GM21528 (cell line): ENCODE measurements at regions not wholly inside any gene's neighbourhood (a gene's known extent, or its start where the extent isn't known, plus 50 kb on each side); places are given as distances from the start of the nearest gene placed in this dataset.

Experiments
- ATAC-seq: cut with Tn5 transposase; IDR thresholded peaks from one replicate; pipeline ENCODE4 v1.9.1; 2021; ENCODE audit warnings: mild to moderate bottlenecking, moderate library complexity; ENCODE audit not compliant: unreplicated experiment, low FRiP score

DNA sequence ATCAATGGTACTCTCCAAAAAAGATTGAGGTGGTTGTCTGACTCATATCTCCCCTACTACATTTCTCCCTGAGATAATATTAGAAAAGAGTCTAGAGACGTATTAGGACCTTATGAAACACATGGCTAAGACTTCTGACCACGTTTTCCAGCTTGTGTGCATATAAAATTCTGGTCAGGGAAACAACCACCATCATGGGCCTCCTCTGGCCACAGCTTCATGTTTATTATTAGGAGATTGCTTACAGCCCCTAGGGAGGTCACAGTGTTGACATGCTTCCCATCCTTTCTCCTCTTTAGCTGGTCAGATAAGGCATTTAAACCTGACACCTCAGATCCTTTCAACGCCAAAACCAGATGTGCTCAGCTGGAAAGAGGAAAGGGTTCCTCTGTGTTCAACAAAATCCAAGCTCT, 620.2 kb downstream of the PLPP3 start:
- ATAC-seq = no peak

DNA sequence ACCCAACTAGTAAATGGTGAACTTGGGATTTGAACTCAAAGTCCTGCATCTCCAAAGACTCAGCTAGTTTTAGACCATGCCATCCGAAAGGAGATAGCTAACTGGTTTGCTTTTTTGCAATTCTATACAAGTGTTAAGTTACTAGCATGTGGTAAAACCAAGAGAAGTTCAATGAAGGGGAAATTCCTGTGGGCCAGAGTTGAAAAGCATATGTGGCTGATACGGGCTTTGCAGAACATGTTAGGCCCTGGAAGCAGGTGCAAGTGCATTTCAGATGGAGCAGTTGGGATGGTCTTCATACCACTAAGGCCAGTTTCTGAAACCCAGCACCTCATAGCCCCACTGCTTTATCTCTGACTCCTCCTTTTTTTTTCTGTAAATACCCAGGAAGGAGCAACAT, 620.9 kb downstream of the PLPP3 start:
- ATAC-seq = no peak

DNA sequence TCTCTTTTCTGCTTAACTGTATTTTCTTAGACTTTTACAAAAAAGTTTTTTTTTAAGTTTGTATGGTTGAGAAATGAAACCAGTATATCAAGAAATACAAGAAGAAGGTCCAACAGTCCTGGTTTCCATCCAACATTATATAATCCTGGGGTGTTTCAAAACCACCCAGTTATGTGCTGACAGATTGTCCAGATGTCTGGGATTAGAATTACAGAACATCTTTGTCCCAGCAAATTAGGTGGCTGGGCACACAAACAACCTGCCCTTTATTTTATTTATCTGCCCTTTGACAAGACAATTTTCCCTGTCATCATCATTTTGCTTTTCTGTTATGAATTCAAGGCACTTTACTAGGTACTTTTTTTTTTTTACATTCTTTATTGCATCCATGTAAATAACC, 622.1 kb downstream of the PLPP3 start:
- ATAC-seq = no peak

DNA sequence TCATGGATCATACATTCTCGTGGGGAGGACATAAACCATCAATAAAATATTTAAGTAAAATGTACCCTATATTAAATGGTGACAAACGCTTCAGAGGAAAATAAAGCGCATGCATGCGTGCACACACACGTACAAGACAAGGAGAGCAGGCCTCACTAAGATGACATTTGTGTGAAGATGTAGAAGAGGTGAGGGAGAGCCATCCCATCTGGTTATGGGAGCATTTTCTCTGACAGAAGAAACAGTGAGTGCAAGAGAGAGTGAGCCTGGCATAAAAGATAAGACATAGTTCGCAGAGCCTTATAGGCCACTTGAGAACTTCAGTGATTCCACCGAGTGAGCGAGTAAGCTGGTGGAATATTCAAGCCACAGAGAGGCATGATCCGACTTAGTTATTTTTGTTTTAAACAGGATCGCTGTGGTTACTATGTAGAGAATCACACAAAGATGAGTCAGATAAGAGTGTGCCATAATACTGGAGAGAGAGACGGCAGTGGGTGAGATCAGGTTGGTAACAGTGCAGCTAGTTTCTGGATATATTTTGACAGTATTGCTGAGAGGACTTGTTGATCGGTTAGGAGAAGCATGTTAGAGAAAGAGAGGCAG, 624.2 kb downstream of the PLPP3 start:
- ATAC-seq = no peak

DNA sequence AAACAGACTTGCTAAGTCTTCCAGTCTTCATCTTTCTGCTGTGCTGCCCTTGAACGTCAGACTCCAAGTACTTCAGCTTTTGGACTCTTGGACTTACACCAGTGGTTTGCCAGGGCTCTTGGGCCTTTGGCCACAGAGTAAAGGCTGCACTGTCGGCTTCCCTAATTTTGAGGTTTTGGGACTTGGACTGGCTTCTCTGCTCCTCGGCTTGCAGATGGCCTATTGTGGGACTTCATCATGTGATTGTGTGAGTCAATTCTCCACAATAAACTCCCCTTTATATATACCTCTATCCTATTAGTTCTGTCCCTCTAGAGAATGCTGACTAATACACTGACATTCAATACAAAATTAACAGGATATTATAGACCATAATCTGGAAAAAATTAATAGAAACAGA, 628.1 kb downstream of the PLPP3 start:
- no peak for ATAC-seq

DNA sequence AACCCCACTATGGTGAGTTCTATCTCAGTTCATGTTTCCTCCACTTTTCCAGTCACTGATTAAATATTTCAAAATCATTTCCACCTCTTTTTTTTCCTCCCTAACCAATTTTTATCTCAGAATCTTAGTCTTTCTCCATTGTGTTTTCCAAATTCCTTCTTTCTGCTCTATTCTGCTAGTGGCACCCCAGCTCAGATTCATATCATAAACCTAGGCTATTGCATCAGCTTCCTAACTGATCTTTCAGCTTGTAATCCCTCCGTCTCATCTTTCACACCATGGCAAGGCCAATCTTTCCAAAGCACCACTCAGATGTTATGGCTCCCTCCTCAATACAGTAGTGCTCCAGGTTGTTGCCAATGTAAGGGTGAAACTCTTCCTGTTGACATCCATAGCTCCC, 631.9 kb downstream of the PLPP3 start:
- ATAC-seq = no peak

DNA sequence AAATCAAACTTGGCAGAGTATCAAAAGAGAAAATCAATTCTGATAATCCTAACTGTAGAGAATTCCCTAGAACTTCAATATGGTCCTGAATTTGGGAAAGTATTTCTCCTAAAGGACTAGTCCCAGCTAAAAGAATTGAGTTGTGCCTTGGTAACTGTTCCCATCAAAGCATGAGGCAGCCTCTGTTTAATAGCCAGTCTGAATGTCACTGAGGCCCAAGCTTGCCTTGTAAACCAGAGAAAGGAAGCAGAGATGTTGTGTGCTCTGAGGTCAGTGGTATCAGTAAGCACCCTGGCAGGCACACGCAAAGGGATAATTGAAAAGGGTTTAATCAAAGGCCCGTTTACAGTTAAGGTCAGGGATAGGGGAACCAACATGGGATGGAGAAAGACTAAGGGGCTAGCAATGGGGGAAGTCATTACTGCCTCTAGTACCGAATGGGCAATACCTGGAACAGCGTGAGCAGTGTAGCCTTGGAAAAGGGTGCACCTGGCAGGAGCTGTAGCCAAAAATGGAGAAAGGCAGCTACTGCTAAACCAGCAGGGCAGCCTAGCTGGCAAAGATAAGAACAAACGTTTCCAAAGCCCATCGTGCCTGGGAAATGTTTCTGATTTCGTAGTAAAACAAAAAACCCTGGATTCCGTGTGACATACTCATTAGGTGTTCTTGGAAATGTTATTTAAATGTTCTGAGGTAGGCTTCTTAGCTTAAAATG, 635.5 kb downstream of the PLPP3 start:
- ATAC-seq = no peak

DNA sequence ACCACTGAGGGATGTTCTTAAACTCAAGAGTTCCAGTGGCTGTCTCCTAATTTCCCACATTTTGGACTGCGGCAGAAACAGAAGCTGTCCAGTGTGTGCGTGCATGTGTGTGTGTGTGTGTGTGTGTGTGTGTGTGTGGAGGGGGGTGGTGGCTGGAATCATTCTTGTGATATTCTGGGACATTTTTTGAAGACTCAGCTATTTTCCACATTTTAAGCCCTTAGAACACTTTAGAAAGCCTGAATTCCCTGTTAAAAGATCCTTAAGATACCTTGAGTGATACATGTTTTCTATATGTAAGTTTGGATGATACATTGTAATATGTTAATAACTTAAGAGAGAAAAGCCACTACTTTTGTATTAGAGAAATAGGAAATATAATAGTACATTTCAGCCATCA, 636.4 kb downstream of the PLPP3 start:
- no peak for ATAC-seq

DNA sequence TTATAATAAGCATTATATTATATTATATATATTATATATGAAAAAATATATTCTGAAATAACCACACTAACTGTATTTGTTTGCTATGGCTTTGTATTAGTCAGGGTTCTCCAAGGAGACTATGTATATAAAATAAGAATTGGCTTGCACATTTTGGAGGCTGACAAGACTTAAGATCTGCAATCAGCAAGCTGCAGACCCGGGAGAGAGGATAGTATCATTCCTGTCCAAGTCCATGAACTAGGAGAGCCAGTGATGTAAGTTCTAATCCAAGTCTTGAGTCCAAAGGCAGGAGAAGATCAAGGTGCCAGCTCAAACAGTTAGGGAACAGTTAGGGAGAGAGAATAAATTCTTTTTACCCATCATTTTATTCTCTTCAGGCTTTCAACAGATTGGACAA, 639.5 kb downstream of the PLPP3 start:
- no peak for ATAC-seq

DNA sequence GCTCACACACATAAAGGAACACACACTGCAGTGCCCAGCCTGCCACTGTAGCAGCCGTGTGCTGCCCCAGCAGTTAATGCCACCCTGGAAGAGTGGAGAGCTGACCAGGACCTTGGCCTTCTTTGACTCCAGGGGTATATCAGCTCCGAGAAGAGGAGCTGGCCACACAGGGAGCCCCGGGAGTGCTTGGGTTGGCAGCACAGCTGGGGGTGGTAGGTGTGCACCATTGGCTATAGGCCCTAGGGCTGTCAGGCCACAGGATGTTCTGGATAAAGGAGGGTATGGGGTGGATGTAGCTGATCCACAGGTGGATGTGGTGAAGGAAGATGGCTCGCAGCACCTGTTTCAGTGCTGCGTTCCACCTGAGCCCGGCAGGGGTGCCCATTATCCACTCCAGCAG, 640.5 kb downstream of the PLPP3 start:
- ATAC-seq = no peak

DNA sequence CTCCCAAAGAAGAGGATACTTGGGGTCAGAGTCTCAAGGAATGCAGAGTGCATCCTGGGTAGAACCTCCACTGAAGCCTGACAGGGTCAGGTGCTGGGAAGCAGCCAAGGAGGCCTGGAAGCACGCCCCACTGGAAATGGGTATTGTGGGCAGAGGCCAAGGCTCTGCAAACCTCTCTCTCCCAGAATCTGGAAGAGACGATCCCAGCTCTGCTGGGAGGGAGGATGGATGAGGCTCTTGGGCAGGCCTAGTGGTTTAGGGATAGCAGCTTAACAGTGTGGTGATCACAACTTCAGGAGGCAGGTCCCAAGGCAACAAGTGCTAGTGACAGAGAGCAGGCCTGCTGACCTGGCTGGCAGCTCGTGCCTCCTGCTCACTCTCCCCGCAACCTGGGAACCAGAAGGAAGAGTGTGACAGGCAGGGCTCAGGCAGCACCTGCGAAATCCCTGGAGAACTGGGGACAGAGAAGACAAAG, 641.0 kb downstream of the PLPP3 start:
- no peak for ATAC-seq

DNA sequence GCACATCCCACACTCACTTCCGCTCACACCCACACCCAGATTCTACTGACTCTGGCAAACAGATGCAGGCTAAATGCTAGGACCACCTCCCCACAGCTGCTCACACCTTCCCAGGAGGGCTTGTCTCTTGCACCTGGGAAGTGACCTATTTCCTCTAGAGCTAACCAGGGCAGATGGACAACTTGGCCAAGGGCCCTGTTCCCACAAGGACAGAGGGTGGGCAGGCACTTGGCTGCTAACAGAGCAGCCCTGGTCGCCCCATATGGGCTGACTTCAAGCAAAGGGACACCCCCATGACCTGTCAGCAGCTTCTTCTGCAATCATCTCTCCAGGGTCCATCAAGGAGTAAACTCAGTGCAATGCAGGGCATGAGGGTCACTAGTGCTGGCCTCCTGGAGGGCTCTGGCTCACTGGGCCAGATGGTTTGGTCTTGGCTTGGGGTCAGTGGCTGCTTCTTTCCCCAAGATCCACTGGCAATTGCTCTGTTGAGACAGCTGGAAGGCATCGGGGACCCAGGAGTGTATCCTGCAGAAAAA, 641.5 kb downstream of the PLPP3 start:
- no peak for ATAC-seq

DNA sequence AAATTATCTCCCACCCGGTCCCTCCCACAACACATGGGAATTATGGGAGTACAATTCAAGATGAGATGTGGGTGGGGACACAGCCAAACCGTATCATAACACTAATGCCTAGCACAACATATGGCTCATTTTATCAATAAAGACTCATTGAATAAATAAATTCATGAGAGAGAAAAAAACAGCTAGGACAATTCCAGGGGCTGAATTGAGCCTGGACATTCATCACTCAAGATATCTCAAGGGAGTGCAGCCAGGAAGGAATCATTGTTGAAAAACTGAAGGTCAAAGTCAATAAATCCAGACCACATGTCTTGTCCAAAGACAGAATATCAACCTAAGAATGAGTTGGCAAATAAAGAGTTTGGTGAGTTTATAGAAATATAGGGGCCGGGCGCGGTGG, 644.1 kb downstream of the PLPP3 start:
- no peak for ATAC-seq

DNA sequence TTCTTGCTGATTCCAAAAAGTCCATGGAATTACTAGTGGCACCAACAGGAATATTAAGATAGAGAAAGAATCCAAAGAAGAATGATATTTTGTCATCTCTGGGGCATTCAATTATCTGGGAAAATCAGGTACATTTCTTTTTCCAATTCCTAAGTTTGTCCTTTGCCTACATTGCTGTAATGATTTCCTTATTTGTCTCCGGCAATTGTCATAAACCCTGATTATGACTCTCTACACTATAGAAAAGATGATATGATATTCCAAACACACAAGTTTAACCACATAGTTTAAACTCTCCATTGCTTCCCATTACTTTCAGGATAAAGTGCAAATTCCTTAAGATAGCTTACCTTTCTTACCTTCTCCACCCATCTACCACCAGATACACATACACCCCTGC, 647.0 kb downstream of the PLPP3 start:
- ATAC-seq = no peak

DNA sequence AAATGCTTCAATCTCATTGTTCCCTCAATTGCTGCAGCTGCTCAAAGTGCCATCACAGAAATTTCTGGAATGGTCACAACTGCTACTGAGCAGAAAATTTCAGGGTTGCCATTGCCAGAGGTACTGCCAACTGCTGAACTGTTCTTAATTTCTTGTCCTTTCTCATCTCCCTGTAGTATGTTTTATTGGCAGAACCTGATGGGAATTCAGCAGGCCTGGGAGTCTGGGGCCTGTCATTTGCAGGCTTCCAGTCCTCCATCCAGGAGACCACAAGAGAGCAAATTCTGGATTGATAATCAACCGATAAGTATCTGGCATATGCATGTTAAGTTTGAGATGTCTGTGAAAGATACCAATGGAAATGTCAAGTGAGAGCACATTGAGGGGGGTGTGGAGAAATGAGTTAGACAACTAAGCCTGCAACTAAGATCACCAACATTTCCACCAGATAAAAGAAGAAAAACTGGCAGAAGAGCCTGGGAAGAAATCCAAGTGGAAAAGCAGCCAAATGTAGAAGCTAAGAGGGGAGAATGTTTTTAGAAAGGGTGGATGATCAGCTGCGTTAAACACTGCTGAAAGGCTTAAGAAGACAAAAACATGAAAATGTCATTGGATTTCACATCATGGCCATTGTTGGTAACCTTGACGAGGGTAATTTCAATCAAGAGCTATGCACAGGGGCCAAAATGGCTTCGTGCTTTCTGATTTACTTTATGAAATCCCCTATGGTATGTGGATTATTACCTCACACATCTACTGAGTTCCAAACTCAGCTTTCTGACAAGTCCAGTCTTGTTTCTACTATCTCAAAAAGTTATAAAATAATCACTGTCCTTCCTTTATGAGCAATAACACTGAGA, 648.1 kb downstream of the PLPP3 start:
- ATAC-seq = no peak

DNA sequence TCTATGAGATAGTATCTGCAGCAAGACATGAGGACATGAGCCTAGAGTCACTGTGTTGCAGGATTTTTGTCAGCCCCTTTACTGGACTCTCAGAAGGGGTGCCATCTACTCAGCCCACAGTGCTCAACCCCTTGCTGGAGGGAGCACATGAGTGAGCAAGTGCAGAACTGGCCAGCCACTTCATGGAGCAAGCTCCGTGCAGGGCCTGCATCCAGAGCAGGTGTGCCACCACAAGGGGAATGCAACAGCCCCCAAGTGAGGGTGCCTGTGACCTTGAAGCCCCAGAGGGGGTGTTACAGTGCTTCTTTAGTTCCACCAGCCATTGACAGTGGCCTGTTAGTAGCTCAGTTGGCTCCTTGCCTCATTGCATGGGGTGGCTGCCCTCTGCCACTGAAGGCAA, 649.7 kb downstream of the PLPP3 start:
- ATAC-seq = no peak

DNA sequence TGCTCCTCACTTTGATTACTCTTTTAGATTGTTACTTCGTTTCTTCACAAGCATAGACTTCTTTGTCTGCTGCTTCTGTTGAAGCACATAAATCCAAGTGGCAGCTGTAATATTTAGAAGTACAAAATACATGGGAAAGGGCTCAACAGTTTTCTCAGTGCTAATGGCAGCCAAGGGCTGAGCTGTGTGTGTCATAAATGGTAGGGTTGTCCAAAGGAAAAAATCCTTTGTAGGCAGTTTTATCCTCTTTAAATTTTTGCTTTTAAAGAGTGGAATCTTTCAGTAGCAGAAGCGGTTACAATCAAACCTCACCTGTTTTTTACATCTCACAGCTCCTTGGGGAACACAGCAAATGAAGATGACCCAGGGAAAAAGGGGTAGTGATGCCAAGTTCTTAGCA, 650.8 kb downstream of the PLPP3 start:
- no peak for ATAC-seq

DNA sequence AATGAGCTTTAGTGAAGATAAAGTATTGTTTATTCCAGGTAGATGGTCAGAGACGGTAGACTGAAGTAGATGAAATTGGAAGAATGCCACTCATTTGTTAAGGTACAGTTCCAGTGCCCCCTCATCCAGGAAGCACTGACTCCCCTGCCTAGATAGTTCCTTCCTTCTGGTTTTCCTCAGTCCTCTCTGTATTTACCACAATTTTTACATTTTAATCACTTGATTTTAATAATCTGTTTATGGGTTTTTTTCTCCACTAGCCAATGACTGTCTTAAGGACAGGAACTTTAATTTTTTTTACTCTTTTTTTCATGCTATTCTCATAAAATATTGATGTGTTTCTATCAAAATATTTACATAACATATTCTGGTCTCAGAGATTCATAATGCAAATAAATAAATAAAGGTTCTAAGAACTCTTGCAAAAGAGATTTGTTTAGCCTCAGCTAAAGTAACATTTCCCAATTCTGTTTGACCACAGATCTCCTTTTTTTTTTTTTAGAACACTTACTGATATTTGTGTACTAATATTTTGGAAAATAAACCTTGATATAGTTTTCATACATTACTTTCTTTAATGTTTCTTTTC, 651.6 kb downstream of the PLPP3 start:
- ATAC-seq = no peak

DNA sequence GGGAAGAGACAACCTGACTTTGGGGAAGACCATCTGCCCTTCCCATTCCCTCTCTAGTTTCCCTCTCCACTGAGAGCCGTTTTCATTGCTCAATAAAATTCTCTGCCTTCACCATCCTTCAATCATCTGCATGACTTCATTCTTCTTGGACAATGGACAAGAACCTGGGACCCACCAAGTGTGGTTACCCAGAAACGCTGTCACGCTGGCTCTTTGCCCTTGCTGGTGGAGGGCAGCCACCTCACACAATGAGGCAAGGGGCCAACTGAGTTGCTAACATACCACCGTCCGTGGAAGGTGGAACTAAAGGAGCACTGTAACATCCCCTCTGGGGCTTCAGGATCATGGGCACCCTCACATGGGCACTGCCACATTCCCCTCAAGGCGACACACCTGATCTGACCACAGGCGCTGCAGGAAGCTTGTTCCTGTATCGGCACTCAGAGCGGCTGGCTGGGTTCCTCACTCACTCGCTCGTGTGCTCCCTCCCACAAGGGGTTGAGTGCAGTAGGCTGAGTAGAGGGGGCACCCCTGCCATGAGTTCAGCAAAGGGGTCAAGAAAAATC, 652.4 kb downstream of the PLPP3 start:
- no peak for ATAC-seq

DNA sequence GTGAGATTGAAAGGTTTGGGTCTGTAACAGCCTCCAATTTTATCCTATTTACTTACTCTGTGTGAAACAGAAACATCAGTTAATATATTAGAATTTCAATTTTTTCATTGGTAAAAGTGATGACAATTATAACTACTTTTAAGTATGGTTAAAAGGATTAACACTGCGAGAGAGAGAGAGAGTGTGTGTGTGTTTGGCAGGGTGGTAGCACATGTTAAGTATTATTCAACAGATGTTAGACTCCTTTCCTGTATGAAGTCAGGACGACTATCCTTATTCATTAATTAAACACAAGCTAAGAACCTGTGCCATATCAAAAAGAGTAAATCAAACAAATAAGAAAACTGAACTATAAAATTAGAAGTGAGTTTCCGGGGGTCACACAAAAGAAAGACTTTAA, 662.5 kb downstream of the PLPP3 start:
- ATAC-seq = no peak

DNA sequence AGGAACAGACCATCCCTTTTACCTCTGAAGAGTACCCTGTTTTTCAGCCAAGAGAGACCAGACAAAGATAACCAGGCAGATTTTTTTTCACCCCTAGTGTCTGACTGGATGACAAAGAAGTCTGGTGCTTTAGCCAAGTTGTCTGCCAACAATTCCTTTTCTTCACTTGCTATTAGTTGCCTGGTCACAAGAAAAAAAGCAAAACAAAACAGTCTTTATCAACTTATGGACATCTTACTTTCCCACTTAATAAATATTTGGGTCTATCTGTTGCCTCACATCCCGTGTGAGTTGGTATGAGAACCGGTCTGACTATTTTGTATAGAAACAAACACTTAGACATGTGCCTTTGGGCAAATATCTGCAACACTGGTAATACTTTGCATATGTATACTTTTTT, 662.9 kb downstream of the PLPP3 start:
- ATAC-seq = no peak
